HEK293 (cell line): ENCODE measurements at regions not wholly inside any gene's neighbourhood (a gene's known extent, or its start where the extent isn't known, plus 50 kb on each side); places are given as distances from the start of the nearest gene placed in this dataset.

Experiments used
- CTCF ChIA-PET: fragments of 350-600 bp; formaldehyde crosslinking; extraction: SDS; loops from one replicate; lab custom pipeline; 2021; ENCODE audit warnings: antibody characterized with exemption; lab: Yijun Ruan, JAX
- POLR2A ChIA-PET: fragments of 300-600 bp; formaldehyde crosslinking; extraction: SDS; loops from one replicate; lab custom pipeline; 2020; ENCODE audit warnings: antibody characterized with exemption, inconsistent platforms; lab: Yijun Ruan, JAX
- H3K27ac ChIP-seq: fragments of 200-500 bp; sonication (Bioruptor generic); 2 replicates; pipeline ENCODE4 v1.5.1; 2014; ENCODE audit warnings: low read depth, low read length, control low read depth, inconsistent platforms; ENCODE audit errors: extremely low read depth
- H3K36me3 ChIP-seq, 2 experiments: fragments of 200-500 bp in 1 of 2; sonication (Bioruptor generic) in 1 of 2; 1 replicate in 1 of 2; 2 replicates in 1 of 2; pipeline ENCODE4 v1.5.1; 2014 to 2017; ENCODE audit warnings: inconsistent platforms in 2 of 2, low read length in 2 of 2; ENCODE audit not compliant: control insufficient read depth in 2 of 2, insufficient read depth in 1 of 2
- H3K4me1 ChIP-seq: fragments of 200-500 bp; sonication (Bioruptor generic); 2 replicates; pipeline ENCODE4 v1.5.1; 2014; ENCODE audit warnings: mild to moderate bottlenecking, low read length, inconsistent platforms; ENCODE audit not compliant: control insufficient read depth, insufficient read depth
- H3K4me3 ChIP-seq: 2 replicates; pipeline ENCODE4 v1.5.1; 2011; ENCODE audit warnings: low read depth, mild to moderate bottlenecking, control low read depth, low read length, moderate library complexity
- H3K9me3 ChIP-seq: fragments of 200-500 bp; sonication (Bioruptor generic); 2 replicates; pipeline ENCODE4 v1.5.1; 2014; ENCODE audit warnings: low read depth, low read length, inconsistent platforms; ENCODE audit not compliant: control insufficient read depth, insufficient read depth
- ATF2 ChIP-seq: fragments of 450-650 bp; formaldehyde crosslinking; IDR thresholded peaks from 2 replicates; pipeline ENCODE4 v1.5.1; 2016; ENCODE audit warnings: missing biosample characterization, missing genetic modification characterization, low read depth
- EGR2 ChIP-seq: fragments of 450-650 bp; formaldehyde crosslinking; IDR thresholded peaks from 2 replicates; pipeline ENCODE4 v1.5.1; 2016; ENCODE audit warnings: low read depth, missing biosample characterization, missing genetic modification characterization
- HOXC10 ChIP-seq: sonication (generic); formaldehyde crosslinking; IDR thresholded peaks from 2 replicates; pipeline ENCODE4 v1.8.1; 2023; ENCODE audit warnings: mild to moderate bottlenecking, missing genetic modification reagents
- OVOL3 ChIP-seq: fragments of 450-650 bp; formaldehyde crosslinking; IDR thresholded peaks from 2 replicates; pipeline ENCODE4 v1.5.1; 2016; ENCODE audit warnings: missing biosample characterization, missing genetic modification characterization
- PRDM1 ChIP-seq: fragments of 450-650 bp; formaldehyde crosslinking; IDR thresholded peaks from 2 replicates; pipeline ENCODE4; 2016; ENCODE audit warnings: missing biosample characterization, missing genetic modification characterization
- SCRT1 ChIP-seq: fragments of 450-650 bp; formaldehyde crosslinking; IDR thresholded peaks from 2 replicates; pipeline ENCODE4 v1.5.1; 2016; ENCODE audit warnings: missing biosample characterization, missing genetic modification characterization, borderline replicate concordance
- SP3 ChIP-seq: fragments of 450-650 bp; formaldehyde crosslinking; IDR thresholded peaks from 2 replicates; pipeline ENCODE4 v1.5.1; 2016; ENCODE audit warnings: missing biosample characterization, missing genetic modification characterization
- SP7 ChIP-seq: fragments of 450-650 bp; formaldehyde crosslinking; IDR thresholded peaks from 2 replicates; pipeline ENCODE4 v1.5.1; 2016; ENCODE audit warnings: missing biosample characterization, missing genetic modification characterization
- TSHZ1 ChIP-seq: fragments of 450-650 bp; formaldehyde crosslinking; IDR thresholded peaks from 2 replicates; pipeline ENCODE4 v1.5.1; 2016; ENCODE audit warnings: missing biosample characterization, missing genetic modification characterization, borderline replicate concordance
- YY2 ChIP-seq: fragments of 450-650 bp; formaldehyde crosslinking; IDR thresholded peaks from 2 replicates; pipeline ENCODE4 v1.5.1; 2016; ENCODE audit warnings: missing biosample characterization, missing genetic modification characterization
- ZBTB6 ChIP-seq: fragments of 450-650 bp; formaldehyde crosslinking; IDR thresholded peaks from 2 replicates; pipeline ENCODE4 v1.5.1; 2017; ENCODE audit warnings: missing biosample characterization, missing genetic modification characterization
- ZFHX2 ChIP-seq: fragments of 450-650 bp; formaldehyde crosslinking; conservative IDR thresholded peaks from 2 replicates; pipeline ENCODE4 v1.5.1; 2016; ENCODE audit warnings: missing biosample characterization, missing genetic modification characterization
- ZNF26 ChIP-seq: fragments of 450-650 bp; formaldehyde crosslinking; IDR thresholded peaks from 2 replicates; pipeline ENCODE4 v1.5.1; 2016; ENCODE audit warnings: missing biosample characterization, missing genetic modification characterization
- ZNF292 ChIP-seq: fragments of 450-650 bp; formaldehyde crosslinking; IDR thresholded peaks from 2 replicates; pipeline ENCODE4 v1.5.1; 2016; ENCODE audit warnings: low read depth, missing biosample characterization, missing genetic modification characterization, borderline replicate concordance
- ZNF398 ChIP-seq: fragments of 450-650 bp; formaldehyde crosslinking; IDR thresholded peaks from 2 replicates; pipeline ENCODE4 v1.5.1; 2017; ENCODE audit warnings: missing biosample characterization, missing genetic modification characterization
- ZNF423 ChIP-seq: fragments of 450-650 bp; formaldehyde crosslinking; IDR thresholded peaks from 2 replicates; pipeline ENCODE4 v1.5.1; 2016; ENCODE audit warnings: missing biosample characterization, missing genetic modification characterization
- ZNF449 ChIP-seq: fragments of 450-650 bp; formaldehyde crosslinking; IDR thresholded peaks from 2 replicates; pipeline ENCODE4 v1.5.1; 2017; ENCODE audit warnings: missing biosample characterization, mild to moderate bottlenecking, missing genetic modification characterization, moderate library complexity
- ZNF529 ChIP-seq: fragments of 450-650 bp; formaldehyde crosslinking; IDR thresholded peaks from 2 replicates; pipeline ENCODE4 v1.5.1; 2017; ENCODE audit warnings: missing genetic modification characterization, missing biosample characterization; ENCODE audit not compliant: insufficient replicate concordance
- ZNF549 ChIP-seq: fragments of 450-650 bp; IDR thresholded peaks from 2 replicates; pipeline ENCODE4 v1.5.1; 2018; ENCODE audit warnings: missing biosample characterization, missing genetic modification characterization, mild to moderate bottlenecking, inconsistent platforms, moderate library complexity
- ZNF560 ChIP-seq: fragments of 450-650 bp; formaldehyde crosslinking; IDR thresholded peaks from 2 replicates; pipeline ENCODE4 v1.5.1; 2017; ENCODE audit warnings: missing biosample characterization, missing genetic modification characterization, borderline replicate concordance
- ZNF585B ChIP-seq: fragments of 450-650 bp; formaldehyde crosslinking; IDR thresholded peaks from 2 replicates; pipeline ENCODE4 v1.5.1; 2016; ENCODE audit warnings: missing biosample characterization, missing genetic modification characterization
- ZSCAN5A ChIP-seq: fragments of 450-650 bp; formaldehyde crosslinking; IDR thresholded peaks from 2 replicates; pipeline ENCODE4 v1.5.1; 2016; ENCODE audit warnings: missing biosample characterization, missing genetic modification characterization

GRCh38 chr20:24303393-24304170 lies 165.8 kb upstream of the SYNDIG1 start:
- H3K36me3 ChIP-seq, result no peaks in the 10 kb centered on the region
- H3K4me3 ChIP-seq, result no peak overlapping the region
- no peak overlapping the region for H3K27ac ChIP-seq
- TF ChIP-seq ZFHX2 (tag by site-specific recombination) (no peak), HOXC10 (CRISPR knock-in tag) (no peak), ZNF585B (tag by site-specific recombination) (no peak), PRDM1 (tag by site-specific recombination) (no peak), SCRT1 (tag by site-specific recombination) (no peak), ZSCAN5A (no peak), YY2 (tag by site-specific recombination) (no peak), OVOL3 (tag by site-specific recombination) (no peak), ATF2 (tag by site-specific recombination) (no peak), SP7 (tag by site-specific recombination) (no peak), TSHZ1 (no peak), ZNF529 (tag by site-specific recombination) (no peak), ZNF560 (tag by site-specific recombination) (no peak), SP3 (no peak)
- ChIA-PET POLR2A (no interaction called here), CTCF (interaction anchor here (0.6 to 1.8 kb wide), 2 partner anchors 478 to 641 kb away, joined by 5 read pairs; no protein-coding TSS in a partner anchor)
- H3K4me1 ChIP-seq, result no peaks in the 10 kb centered on the region
- H3K9me3 ChIP-seq, result no peaks in the 10 kb centered on the region

- Histone ChIP-seq H3K4me1 (no peaks in the 10 kb centered on the region), H3K36me3 (no peaks in the 10 kb centered on the region), H3K27ac (no peak overlapping the region), H3K9me3 (no peaks in the 10 kb centered on the region), H3K4me3 (no peak overlapping the region)
- CTCF ChIA-PET, result no interaction called here
- POLR2A ChIA-PET, result no interaction called here
- TF ChIP-seq ZBTB6 (no peak), ZNF398 (no peak), ZNF549 (no peak), ZNF26 (tag by site-specific recombination) (no peak), ZNF292 (no peak), EGR2 (tag by site-specific recombination) (no peak), ZNF449 (tag by site-specific recombination) (no peak), ZNF423 (tag by site-specific recombination) (no peak)
These were observed 171.4 kb upstream of the SYNDIG1 start for GRCh38 chr20:24297993-24298392.
